GM19395 (cell line): ENCODE measurements at regions not wholly inside any gene's neighbourhood (a gene's known extent, or its start where the extent isn't known, plus 50 kb on each side); places are given as distances from the start of the nearest gene placed in this dataset.
"Not testable (repeated sequence)": the region's sequence is repeated elsewhere in the genome, so short reads cannot be mapped to it uniquely, and the experiment has no call there.

ENCODE experiments used
- ATAC-seq: cut with Tn5 transposase; IDR thresholded peaks from one replicate; pipeline ENCODE4 v1.9.1; 2021; ENCODE audit warnings: mild to moderate bottlenecking, moderate library complexity; ENCODE audit not compliant: unreplicated experiment

- ATAC-seq = no peak
Measured at GRCh38 chr9:31166516-31166915, 1217.9 kb upstream of the ACO1 start.

GRCh38 chr9:31168161-31168560 is 1216.3 kb upstream of the ACO1 start:
- ATAC-seq = no peak

- ATAC-seq = no peak
Measured at GRCh38 chr9:31174681-31175080, 1209.8 kb upstream of the ACO1 start.

GRCh38 chr9:31183866-31184265 is 1200.6 kb upstream of the ACO1 start:
- no peak for ATAC-seq

- ATAC-seq = no peak
Measured at GRCh38 chr9:31185831-31186230, 1198.6 kb upstream of the ACO1 start.

GRCh38 chr9:31188496-31188895 is 1195.9 kb upstream of the ACO1 start:
- no peak for ATAC-seq

- no peak for ATAC-seq
Measured at GRCh38 chr9:31210978-31211570, 1173.4 kb upstream of the ACO1 start.

- ATAC-seq = not testable (repeated sequence)
Measured at GRCh38 chr9:31229976-31230375, 1154.5 kb upstream of the ACO1 start.

GRCh38 chr9:31232485-31232884 is 1152.0 kb upstream of the ACO1 start:
- ATAC-seq = no peak

GRCh38 chr9:31236344-31236743 is 1148.1 kb upstream of the ACO1 start:
- ATAC-seq = no peak

- no peak for ATAC-seq
Measured at GRCh38 chr9:31243386-31243785, 1141.1 kb upstream of the ACO1 start.

- no peak for ATAC-seq
Measured at GRCh38 chr9:31248156-31248555, 1136.3 kb upstream of the ACO1 start.

GRCh38 chr9:31251386-31251785 is 1133.1 kb upstream of the ACO1 start:
- ATAC-seq = no peak

- no peak for ATAC-seq
Measured at GRCh38 chr9:31253800-31254762, 1130.4 kb upstream of the ACO1 start.

- no peak for ATAC-seq
Measured at GRCh38 chr9:31255211-31255610, 1129.2 kb upstream of the ACO1 start.

GRCh38 chr9:31259824-31260223 is 1124.6 kb upstream of the ACO1 start:
- no peak for ATAC-seq

- no peak for ATAC-seq
Measured at GRCh38 chr9:31272456-31273295, 1111.8 kb upstream of the ACO1 start.

- ATAC-seq = no peak
Measured at GRCh38 chr9:31275419-31275818, 1109.0 kb upstream of the ACO1 start.

GRCh38 chr9:31290731-31291130 is 1093.7 kb upstream of the ACO1 start:
- ATAC-seq = no peak

- ATAC-seq = peak; percentile 84
Measured at GRCh38 chr9:31302620-31303418, 1081.6 kb upstream of the ACO1 start.

- ATAC-seq = no peak
Measured at GRCh38 chr9:31304576-31304975, 1079.9 kb upstream of the ACO1 start.
